ENCODE measurements at regions not wholly inside any gene's neighbourhood (a gene's known extent, or its start where the extent isn't known, plus 50 kb on each side); places are given as distances from the start of the nearest gene placed in this dataset.

- Histone ChIP-seq H3K27me3 (ENCODE audit: insufficient read depth, low read length) (no peaks in the 10 kb centered on the region), H3K27ac (ENCODE audit: low read depth, low read length) (no peak overlapping the region), H3K4me1 (ENCODE audit: insufficient read depth, low read length) (no peaks in the 10 kb centered on the region), H3K9me3 (ENCODE audit: control insufficient read depth in 1 of 2, low read length in 2 of 2) (no peaks in the 10 kb centered on the region), H3K4me3 (ENCODE audit: low read length in 2 of 2) (no peak overlapping the region), H3K36me3 (ENCODE audit: insufficient read depth, low read length) (no peaks in the 10 kb centered on the region)
- Mint-ChIP-seq H3K27me3 (peaks cover 11 to 14% of the 10 kb centered on the region in 2 donors), H3K36me3 (no peaks in the 10 kb centered on the region), H3K4me3 (no peak overlapping the region), H3K9me3 (peaks cover 0 to 6% (median under 1%) of the 10 kb centered on the region in 8 donors), H3K4me1 (no peaks in the 10 kb centered on the region), H3K27ac (no peak overlapping the region)
- no peak for DNase-seq
- intact Hi-C loops (cut with micrococcal nuclease): no loop called here
- CTCF ChIA-PET (ENCODE audit: partially characterized antibody): no interaction called here
- POLR2A ChIA-PET (ENCODE audit: partially characterized antibody): no interaction called here
These were observed 89.8 kb upstream of the COL5A1 start for GRCh38 chr9:134551644-134552348.

DNA sequence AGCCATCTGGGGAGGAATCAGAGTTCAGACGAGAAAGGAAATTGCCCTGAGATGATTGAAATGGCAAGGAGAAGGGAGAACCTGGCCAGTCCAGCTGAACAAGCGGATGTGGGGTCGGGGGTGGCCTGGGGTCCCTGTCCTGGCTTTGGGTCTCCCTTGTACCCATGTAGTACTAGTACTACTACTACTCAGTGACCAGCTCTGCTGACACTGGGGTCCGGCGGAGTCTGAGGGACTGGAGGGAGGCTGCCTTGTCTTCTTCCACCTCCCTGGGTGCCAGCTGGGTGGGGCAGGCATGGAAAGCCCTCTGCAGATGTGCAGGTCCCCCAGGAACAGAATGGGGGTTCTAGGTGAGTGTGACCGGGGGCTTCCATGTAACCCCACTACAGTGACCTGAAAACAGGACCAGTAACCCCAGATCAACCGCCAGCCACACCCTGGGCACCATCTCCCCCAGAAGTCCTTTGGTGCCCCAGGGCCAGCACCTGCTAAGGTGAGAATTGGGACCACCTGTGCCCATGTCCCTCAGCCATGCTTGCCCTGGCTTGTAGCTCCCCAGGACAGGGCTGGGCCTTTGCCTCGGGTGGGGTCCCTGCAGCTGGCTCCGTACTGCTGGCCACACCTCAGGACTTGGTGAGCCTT, 89.1 kb upstream of the COL5A1 start:
- Mint-ChIP-seq H3K36me3 (no peaks in the 10 kb centered on the region), H3K27me3 (peaks cover 11 to 18% of the 10 kb centered on the region in 2 donors), H3K27ac (no peak overlapping the region), H3K4me3 (no peak overlapping the region), H3K4me1 (no peaks in the 10 kb centered on the region), H3K9me3 (peaks cover 0 to 6% (median under 1%) of the 10 kb centered on the region in 8 donors)
- POLR2A ChIA-PET (ENCODE audit: partially characterized antibody): no interaction called here
- intact Hi-C loops (cut with micrococcal nuclease): no loop called here
- H3K27ac ChIP-seq (ENCODE audit: low read depth, low read length): no peak overlapping the region
- no peaks in the 10 kb centered on the region for H3K9me3 ChIP-seq (ENCODE audit: control insufficient read depth in 1 of 2, low read length in 2 of 2)
- H3K4me3 ChIP-seq (ENCODE audit: low read length in 2 of 2): no peak overlapping the region
- H3K36me3 ChIP-seq (ENCODE audit: insufficient read depth, low read length): no peaks in the 10 kb centered on the region
- DNase-seq: no peak
- H3K4me1 ChIP-seq (ENCODE audit: insufficient read depth, low read length): no peaks in the 10 kb centered on the region
- H3K27me3 ChIP-seq (ENCODE audit: insufficient read depth, low read length): no peaks in the 10 kb centered on the region
- CTCF ChIA-PET (ENCODE audit: partially characterized antibody): no interaction called here

DNA sequence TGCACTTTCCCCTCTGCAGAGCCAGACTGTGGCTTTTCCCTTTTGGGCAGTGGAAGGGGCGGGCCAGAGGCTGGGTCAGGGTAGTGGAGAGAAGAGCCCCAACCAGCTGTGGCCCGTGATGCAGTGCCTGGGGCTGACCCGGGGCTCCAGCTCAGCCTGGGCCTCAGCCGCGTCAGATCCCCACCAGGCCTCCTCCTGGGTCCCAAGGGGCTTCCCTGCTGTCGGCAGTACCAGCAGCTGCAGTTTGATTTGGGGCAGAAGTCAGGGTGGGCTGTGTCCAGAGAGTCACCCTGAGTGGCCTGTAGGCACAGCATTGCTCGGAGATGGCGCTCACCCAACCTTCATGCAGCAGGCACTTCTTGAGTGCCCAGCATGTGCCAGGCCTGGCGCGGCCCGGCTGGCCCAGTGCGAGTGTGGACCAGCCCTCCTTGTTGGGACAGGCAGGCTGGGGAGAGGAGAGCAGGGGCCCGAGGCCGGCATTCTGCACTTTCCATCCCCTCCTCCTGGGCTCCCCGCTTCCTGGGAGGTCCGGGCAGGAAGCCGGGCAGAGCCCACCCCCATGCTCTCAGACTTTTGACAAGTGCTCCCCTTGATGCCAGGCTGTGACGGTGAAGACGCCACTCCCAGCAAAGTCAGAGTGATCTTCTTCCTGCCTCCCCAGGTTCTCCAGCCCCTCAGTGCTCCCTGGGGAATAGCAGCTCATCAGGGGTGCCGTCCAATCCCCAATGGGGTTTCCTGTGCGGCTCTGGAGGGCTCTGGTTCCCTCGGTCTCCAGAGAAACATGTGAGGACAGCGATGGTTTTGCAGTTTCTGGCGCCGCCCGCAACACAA, 88.3 kb upstream of the COL5A1 start:
- no peak for DNase-seq
- Mint-ChIP-seq H3K27ac (no peak overlapping the region), H3K4me1 (no peaks in the 10 kb centered on the region), H3K36me3 (no peaks in the 10 kb centered on the region), H3K27me3 (peaks cover 11 to 16% of the 10 kb centered on the region in 2 donors), H3K4me3 (no peak overlapping the region), H3K9me3 (peaks cover 0 to 6% (median under 1%) of the 10 kb centered on the region in 8 donors)
- H3K27me3 ChIP-seq (ENCODE audit: insufficient read depth, low read length): no peaks in the 10 kb centered on the region
- no peaks in the 10 kb centered on the region for H3K9me3 ChIP-seq (ENCODE audit: control insufficient read depth in 1 of 2, low read length in 2 of 2)
- H3K27ac ChIP-seq (ENCODE audit: low read depth, low read length): no peak overlapping the region
- no peak overlapping the region for H3K4me3 ChIP-seq (ENCODE audit: low read length in 2 of 2)
- H3K36me3 ChIP-seq (ENCODE audit: insufficient read depth, low read length): no peaks in the 10 kb centered on the region
- intact Hi-C loops (cut with micrococcal nuclease): no loop called here
- no peaks in the 10 kb centered on the region for H3K4me1 ChIP-seq (ENCODE audit: insufficient read depth, low read length)
- ChIA-PET POLR2A (ENCODE audit: partially characterized antibody) (no interaction called here), CTCF (ENCODE audit: partially characterized antibody) (no interaction called here)

DNA sequence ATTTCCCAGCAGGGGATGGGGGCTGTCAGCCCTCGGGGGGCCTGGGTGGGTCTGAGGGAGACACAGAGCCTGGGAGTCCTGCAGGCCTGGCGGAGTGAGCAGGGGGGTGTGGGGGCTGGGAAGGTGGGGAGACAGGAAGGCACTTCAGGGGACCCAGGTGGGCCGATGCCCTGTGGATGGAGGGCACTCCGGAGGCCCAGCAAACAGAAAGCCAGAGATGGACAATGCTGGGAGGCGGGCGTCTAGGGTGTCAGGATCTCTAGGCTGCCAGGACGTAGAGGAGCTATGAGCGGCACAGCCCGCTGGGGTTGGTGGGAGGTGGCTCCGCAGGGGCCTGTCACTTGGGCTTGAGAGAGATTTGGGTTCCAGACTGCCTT, 87.6 kb upstream of the COL5A1 start:
- CTCF ChIA-PET (ENCODE audit: partially characterized antibody): no interaction called here
- no peaks in the 10 kb centered on the region for H3K27me3 ChIP-seq (ENCODE audit: insufficient read depth, low read length)

GRCh38 chr9:134554373-134555093, 87.1 kb upstream of the COL5A1 start:
- Histone ChIP-seq H3K36me3 (ENCODE audit: insufficient read depth, low read length) (no peaks in the 10 kb centered on the region), H3K4me1 (ENCODE audit: insufficient read depth, low read length) (no peaks in the 10 kb centered on the region), H3K4me3 (ENCODE audit: low read length in 2 of 2) (no peak overlapping the region), H3K27ac (ENCODE audit: low read depth, low read length) (no peak overlapping the region), H3K27me3 (ENCODE audit: insufficient read depth, low read length) (no peaks in the 10 kb centered on the region), H3K9me3 (ENCODE audit: control insufficient read depth in 1 of 2, low read length in 2 of 2) (no peaks in the 10 kb centered on the region)
- H3K9me3 Mint-ChIP-seq: peaks cover 0 to 6% (median under 1%) of the 10 kb centered on the region in 8 donors
- no peak overlapping the region for H3K4me3 Mint-ChIP-seq
- no peak for DNase-seq
- H3K27ac Mint-ChIP-seq: no peak overlapping the region
- intact Hi-C loops (cut with micrococcal nuclease): no loop called here
- CTCF ChIA-PET (ENCODE audit: partially characterized antibody): no interaction called here
- H3K27me3 Mint-ChIP-seq: peaks cover 11% of the 10 kb centered on the region in 2 donors
- peaks cover 0 to 3% (median 0%) of the 10 kb centered on the region in 4 donors for H3K4me1 Mint-ChIP-seq
- POLR2A ChIA-PET (ENCODE audit: partially characterized antibody): no interaction called here
- H3K36me3 Mint-ChIP-seq: no peaks in the 10 kb centered on the region

More for the DNA sequence above, 87.6 kb upstream of the COL5A1 start:
- H3K9me3 Mint-ChIP-seq: peaks cover 0 to 6% (median under 1%) of the 10 kb centered on the region in 8 donors
- no peaks in the 10 kb centered on the region for H3K36me3 Mint-ChIP-seq
- POLR2A ChIA-PET (ENCODE audit: partially characterized antibody): no interaction called here
- H3K27me3 Mint-ChIP-seq: peaks cover 11% of the 10 kb centered on the region in 2 donors
- no peaks in the 10 kb centered on the region for H3K4me1 ChIP-seq (ENCODE audit: insufficient read depth, low read length)
- DNase-seq: no peak
- no peaks in the 10 kb centered on the region for H3K9me3 ChIP-seq (ENCODE audit: control insufficient read depth in 1 of 2, low read length in 2 of 2)
- intact Hi-C loops (cut with micrococcal nuclease): no loop called here
- H3K4me3 Mint-ChIP-seq: no peak overlapping the region
- H3K27ac ChIP-seq (ENCODE audit: low read depth, low read length): no peak overlapping the region
- H3K36me3 ChIP-seq (ENCODE audit: insufficient read depth, low read length): no peaks in the 10 kb centered on the region
- H3K4me3 ChIP-seq (ENCODE audit: low read length in 2 of 2): no peak overlapping the region
- H3K27ac Mint-ChIP-seq: no peak overlapping the region
- H3K4me1 Mint-ChIP-seq: peaks cover 0 to under 1% (median 0%) of the 10 kb centered on the region in 4 donors

DNA sequence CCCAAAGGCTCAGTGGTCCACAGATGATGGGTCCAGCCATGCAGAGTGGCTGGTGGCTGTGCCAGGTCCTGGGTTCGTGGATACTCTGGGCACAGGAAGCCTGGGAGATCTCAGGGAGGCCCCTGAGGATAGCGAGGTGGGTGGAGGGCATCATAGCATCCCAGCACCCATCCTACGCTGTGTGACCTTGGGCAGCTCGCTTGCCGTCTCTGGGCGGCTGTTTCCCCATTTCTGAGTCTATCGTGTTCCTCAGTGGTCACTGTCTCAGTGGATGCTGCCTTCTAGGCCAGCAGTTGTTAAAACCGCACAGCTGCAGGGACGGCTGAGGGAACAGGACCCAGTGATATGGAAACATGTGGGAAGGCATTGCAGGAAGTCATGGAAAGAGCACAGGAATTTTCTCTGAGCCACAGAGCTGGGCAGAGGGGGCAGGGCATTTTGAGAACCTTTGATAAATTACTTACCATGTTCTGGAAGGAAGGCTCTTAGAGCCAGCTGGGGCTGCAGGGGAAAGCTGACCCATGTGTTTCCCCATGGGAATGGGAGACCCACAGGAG, 86.4 kb upstream of the COL5A1 start:
- no peak for DNase-seq
- POLR2A ChIA-PET (ENCODE audit: partially characterized antibody): no interaction called here
- Histone ChIP-seq H3K27me3 (ENCODE audit: insufficient read depth, low read length) (no peaks in the 10 kb centered on the region), H3K36me3 (ENCODE audit: insufficient read depth, low read length) (no peaks in the 10 kb centered on the region), H3K9me3 (ENCODE audit: control insufficient read depth in 1 of 2, low read length in 2 of 2) (no peaks in the 10 kb centered on the region), H3K4me1 (ENCODE audit: insufficient read depth, low read length) (no peaks in the 10 kb centered on the region), H3K4me3 (ENCODE audit: low read length in 2 of 2) (no peak overlapping the region), H3K27ac (ENCODE audit: low read depth, low read length) (no peak overlapping the region)
- Mint-ChIP-seq H3K27me3 (peaks cover 11% of the 10 kb centered on the region in 2 donors), H3K27ac (no peak overlapping the region), H3K9me3 (peaks cover 0 to 6% (median under 1%) of the 10 kb centered on the region in 8 donors), H3K36me3 (no peaks in the 10 kb centered on the region), H3K4me1 (peaks cover 0 to 7% (median under 1%) of the 10 kb centered on the region in 4 donors), H3K4me3 (no peak overlapping the region)
- intact Hi-C loops (cut with micrococcal nuclease): no loop called here
- CTCF ChIA-PET (ENCODE audit: partially characterized antibody): no interaction called here
